ENCODE measurements at regions not wholly inside any gene's neighbourhood (a gene's known extent, or its start where the extent isn't known, plus 50 kb on each side); places are given as distances from the start of the nearest gene placed in this dataset.

DNA sequence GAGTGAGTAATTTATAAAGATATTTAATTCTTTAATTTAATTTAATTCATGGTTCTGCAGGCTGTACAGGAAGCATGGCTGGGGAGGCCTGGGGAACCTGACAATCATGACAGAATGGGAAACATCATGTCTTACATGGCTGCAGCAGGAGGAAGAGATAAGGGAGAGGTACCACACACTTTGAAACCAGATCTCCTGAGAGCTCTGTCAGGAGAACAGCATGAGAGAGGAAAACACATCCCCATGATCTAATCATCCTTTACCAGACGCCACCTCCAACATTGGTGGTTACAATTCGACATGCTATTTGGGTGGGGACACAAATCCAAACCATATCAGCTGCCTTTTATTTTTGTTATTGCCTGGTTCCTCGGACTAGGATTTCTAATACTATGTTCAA is 928.6 kb downstream of the TMEM121 start:
- TF ChIP-seq, protein P1, sequence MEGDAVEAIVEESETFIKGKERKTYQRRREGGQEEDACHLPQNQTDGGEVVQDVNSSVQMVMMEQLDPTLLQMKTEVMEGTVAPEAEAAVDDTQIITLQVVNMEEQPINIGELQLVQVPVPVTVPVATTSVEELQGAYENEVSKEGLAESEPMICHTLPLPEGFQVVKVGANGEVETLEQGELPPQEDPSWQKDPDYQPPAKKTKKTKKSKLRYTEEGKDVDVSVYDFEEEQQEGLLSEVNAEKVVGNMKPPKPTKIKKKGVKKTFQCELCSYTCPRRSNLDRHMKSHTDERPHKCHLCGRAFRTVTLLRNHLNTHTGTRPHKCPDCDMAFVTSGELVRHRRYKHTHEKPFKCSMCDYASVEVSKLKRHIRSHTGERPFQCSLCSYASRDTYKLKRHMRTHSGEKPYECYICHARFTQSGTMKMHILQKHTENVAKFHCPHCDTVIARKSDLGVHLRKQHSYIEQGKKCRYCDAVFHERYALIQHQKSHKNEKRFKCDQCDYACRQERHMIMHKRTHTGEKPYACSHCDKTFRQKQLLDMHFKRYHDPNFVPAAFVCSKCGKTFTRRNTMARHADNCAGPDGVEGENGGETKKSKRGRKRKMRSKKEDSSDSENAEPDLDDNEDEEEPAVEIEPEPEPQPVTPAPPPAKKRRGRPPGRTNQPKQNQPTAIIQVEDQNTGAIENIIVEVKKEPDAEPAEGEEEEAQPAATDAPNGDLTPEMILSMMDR (IDR thresholded peaks at IDR 0.05) = no peak
- no peak for TF ChIP-seq EZH2 (IDR thresholded peaks at IDR 0.05; ENCODE audit: borderline replicate concordance, insufficient read depth, low read depth, low read length, poor library complexity, severe bottlenecking)
